GM21717 (cell line): ENCODE measurements at regions not wholly inside any gene's neighbourhood (a gene's known extent, or its start where the extent isn't known, plus 50 kb on each side); places are given as distances from the start of the nearest gene placed in this dataset.
A peak's percentile ranks its signal among the peaks of the same experiment; 100 is the strongest.
"Not testable (repeated sequence)": the region's sequence is repeated elsewhere in the genome, so short reads cannot be mapped to it uniquely, and the experiment has no call there.

Experiments used
- ATAC-seq: cut with Tn5 transposase; IDR thresholded peaks from one replicate; pipeline ENCODE4 v1.9.1; 2021; ENCODE audit warnings: mild to moderate bottlenecking, moderate library complexity; ENCODE audit not compliant: unreplicated experiment

GRCh38 chr7:126016722-126017121, 1087.1 kb upstream of the POT1 start:
- no peak for ATAC-seq

GRCh38 chr7:126005064-126005463, 1075.4 kb upstream of the POT1 start:
- ATAC-seq = no peak

DNA sequence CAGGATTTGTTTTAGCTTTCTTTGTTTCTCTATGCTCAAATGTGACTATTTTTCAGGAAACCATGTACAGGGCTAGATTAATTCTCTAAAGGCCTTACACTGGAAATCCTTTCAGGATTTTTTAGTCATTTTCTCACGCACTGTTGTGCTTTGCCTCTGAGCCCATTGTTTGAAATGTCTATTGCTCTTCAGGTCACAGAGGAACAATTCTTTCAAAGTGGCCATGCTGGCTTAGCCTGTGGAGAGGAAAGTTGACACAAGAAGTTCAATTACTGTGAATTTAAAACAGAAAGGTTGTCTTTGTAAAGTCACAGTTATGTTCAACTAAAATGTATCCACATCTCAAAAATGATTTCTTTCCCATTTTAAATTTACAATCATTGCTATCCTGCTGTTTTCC, 1071.7 kb upstream of the POT1 start:
- no peak for ATAC-seq

GRCh38 chr7:125984795-125985194, 1055.2 kb upstream of the POT1 start:
- ATAC-seq = no peak

- ATAC-seq = no peak
These were observed 1042.0 kb upstream of the POT1 start for GRCh38 chr7:125971656-125972055.

- ATAC-seq = no peak
These were observed 1036.8 kb upstream of the POT1 start for GRCh38 chr7:125966278-125967048.

- ATAC-seq = no peak
These were observed 1005.3 kb upstream of the POT1 start for GRCh38 chr7:125934955-125935354.

DNA sequence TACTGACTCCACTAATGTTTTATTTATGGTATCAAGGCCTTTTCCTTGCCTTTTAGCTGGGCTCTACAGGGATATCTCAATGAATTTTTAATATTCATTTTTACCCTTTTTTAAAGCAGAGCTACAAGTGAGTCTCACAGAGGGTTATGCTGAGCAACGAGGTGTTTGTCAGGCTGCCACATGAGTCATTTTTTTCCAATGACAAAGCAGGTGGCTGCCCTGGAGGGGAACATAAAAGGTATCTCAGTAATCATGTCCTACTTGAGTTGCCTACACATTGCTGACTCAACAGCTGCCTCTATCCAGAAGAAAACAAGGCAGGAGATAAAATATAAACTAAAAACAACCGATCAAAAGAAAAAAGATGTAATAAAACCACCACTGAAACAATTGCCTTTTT, 1004.9 kb upstream of the POT1 start:
- ATAC-seq = no peak

DNA sequence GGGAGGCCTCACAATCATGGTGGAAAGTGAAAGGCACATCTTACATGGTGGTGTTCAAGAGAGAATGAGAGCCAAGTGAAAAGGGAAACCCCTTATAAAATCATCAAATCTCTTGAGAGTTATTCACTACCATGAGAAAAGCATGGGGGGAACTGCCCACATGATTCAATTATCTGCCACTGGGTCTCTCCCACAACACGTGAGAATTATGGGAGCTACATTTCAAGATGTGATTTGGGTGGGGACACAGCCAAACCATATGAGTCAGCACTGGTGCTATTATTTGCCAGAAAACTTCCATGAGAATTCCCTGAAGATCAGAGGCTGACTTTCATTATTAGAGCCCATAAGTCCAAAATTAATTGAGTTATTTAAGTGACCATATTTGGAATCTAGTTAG, 1001.2 kb upstream of the POT1 start:
- ATAC-seq = no peak

GRCh38 chr7:125927556-125927955, 997.9 kb upstream of the POT1 start:
- ATAC-seq = no peak

GRCh38 chr7:125926621-125927020, 997.0 kb upstream of the POT1 start:
- no peak for ATAC-seq

DNA sequence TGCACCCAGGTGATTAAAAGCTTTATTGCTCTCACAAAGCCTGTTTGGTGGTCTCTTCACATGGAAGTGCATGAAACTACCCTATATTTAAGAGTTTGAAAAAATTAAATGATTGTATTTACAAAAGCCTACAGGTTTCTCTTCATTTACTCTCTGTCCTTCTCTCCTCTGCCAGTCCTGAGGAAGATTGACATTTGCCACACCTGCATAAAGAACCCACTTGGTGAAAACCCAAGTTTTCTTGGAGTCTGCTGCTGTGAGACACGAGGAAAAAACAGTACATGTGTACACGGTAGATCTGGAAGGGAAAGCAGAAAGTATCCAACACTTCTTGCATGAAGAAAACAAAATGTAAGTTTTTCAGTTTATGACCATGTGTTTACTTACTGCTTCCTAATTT, 994.4 kb upstream of the POT1 start:
- ATAC-seq = no peak

DNA sequence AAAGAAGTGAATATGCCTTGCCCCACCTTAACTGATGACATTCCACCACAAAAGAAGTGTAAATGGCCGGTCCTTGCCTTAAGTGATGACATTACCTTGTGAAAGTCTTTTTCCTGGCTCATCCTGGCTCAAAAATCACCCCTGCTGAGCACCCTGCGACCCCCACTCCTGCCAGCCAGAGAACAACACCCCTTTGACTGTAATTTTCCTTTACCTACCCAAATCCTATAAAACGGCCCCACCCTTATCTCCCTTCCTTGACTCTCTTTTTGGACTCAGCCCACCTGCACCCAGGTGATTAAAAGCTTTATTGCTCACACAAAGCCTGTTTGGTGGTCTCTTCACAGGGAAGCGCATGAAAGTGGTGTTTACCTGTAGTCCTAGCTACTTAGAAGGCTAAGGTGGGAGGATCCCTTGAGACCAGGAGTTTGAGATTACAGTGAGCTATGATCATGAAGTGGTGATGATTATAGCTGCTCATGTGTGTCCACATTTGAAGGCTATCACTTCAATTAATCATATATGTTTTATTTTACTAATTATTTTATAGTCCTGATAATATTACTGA, 985.8 kb upstream of the POT1 start:
- not testable (repeated sequence) for ATAC-seq

GRCh38 chr7:125908711-125909110, 979.1 kb upstream of the POT1 start:
- ATAC-seq = no peak

DNA sequence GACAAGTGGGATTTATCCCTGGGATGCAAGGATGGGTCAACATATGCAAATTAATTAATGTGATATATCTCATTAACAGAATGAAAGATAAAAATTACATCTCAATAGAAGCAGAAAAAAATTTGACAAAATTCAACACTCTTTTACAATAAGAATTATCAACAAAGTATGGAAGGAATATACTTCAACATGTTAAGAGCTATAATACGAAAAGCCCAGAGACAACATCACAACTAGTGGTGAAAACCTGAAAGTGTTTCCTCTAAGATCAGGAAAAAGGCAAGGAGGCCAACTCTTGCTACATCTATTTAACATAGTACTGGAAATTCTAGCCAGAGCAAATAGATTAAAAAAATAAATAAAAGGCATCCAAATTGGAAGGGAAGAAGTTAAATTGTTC, 970.0 kb upstream of the POT1 start:
- ATAC-seq = no peak

GRCh38 chr7:125892434-125892833, 962.8 kb upstream of the POT1 start:
- no peak for ATAC-seq

GRCh38 chr7:125878988-125879387, 949.4 kb upstream of the POT1 start:
- ATAC-seq = no peak

DNA sequence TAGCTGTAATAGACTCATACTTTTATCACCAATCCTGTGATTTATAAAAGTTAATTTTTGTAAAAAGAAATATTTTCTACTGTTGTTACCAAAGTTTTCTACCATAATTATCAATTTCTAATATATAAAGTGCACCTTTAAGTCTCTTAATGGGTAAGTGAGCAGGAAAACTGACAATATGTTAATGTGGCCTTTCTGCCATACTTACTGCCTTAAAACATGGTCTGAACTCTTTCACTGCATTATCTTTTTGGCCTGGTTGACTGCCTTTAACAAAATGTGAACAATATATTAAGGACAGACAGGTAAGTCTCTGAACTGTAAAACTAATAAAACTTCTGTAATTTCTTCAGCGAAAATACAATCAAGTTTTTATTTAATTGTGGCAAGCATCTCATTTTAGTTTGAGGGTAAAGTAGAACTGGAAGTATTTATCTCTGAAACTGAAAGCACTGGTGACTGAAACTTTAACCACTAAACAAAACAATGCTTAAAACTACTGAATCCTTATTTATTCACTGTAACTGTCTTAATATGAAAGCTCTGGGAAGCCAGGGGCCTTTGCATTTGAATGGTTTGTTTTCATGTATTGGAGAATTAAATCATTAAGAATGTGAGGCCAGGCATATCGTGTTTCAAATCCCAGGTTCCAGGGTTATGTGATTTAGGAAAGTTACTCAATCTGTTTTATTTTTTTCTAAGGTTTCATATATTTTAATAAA, 948.8 kb upstream of the POT1 start:
- ATAC-seq = peak; percentile 62

GRCh38 chr7:125877246-125877645, 947.6 kb upstream of the POT1 start:
- no peak for ATAC-seq

DNA sequence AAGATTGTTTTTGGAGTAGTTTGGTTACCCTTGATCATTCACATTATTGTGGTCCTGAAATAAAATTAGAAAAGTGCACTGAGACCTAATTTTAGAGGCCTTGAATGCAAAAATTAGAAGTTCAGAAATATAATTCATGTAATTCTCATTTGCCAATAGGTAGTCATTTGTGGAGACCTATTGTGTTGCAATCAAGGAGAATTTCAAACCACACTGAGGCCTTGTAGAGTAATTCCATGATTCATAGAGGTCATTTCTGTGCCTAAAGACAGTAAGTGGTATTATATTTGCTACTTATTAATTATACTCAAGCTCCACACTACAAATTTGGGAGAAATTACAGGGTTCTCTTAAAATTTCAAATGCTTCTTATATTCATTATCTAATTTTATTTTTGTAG, 946.8 kb upstream of the POT1 start:
- ATAC-seq = no peak

DNA sequence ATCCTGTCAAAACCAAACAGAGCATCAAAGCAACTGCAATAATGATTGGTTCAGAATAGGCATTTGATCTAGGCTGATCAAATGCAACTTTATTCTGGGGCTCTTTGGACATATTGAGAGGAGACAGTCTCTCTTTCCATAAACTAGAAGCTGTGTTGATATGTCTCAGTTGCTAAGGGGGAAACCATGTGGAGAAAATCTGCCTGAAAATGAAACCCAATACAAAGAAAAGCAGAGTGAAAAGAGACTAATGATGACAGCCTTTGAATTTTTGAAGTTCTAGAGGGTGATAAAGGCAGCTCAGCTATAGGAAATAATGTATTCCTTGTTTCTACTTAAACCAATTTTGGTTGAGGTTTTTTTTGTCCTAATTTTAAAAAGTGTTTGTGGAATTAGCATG, 941.8 kb upstream of the POT1 start:
- ATAC-seq = no peak

- no peak for ATAC-seq
These were observed 928.0 kb upstream of the POT1 start for GRCh38 chr7:125857606-125858005.
